ENCODE measurements at regions not wholly inside any gene's neighbourhood (a gene's known extent, or its start where the extent isn't known, plus 50 kb on each side); places are given as distances from the start of the nearest gene placed in this dataset.

- TF ChIP-seq POLR2AphosphoS5 (IDR thresholded peaks at IDR 0.05; ENCODE audit: low read depth) (no peak), REST (IDR thresholded peaks at IDR 0.05; ENCODE audit: unreplicated experiment) (no peak), JUNB (IDR thresholded peaks at IDR 0.05; ENCODE audit: unreplicated experiment) (no peak), CTCF (conservative IDR thresholded peaks at IDR 0.05; ENCODE audit: low read depth in 2 of 2) (no peak), CREB1 (CRISPR knock-in tag; IDR thresholded peaks at IDR 0.05; ENCODE audit: low read depth) (no peak), ZNF114 (CRISPR knock-in tag; IDR thresholded peaks at IDR 0.05) (no peak), EZH2phosphoT487 (IDR thresholded peaks at IDR 0.05; ENCODE audit: unreplicated experiment) (no peak), EZH2 (IDR thresholded peaks at IDR 0.05; ENCODE audit: low read depth, unreplicated experiment) (no peak), NANOG (IDR thresholded peaks at IDR 0.05; ENCODE audit: borderline replicate concordance) (no peak), STAT1 (IDR thresholded peaks at IDR 0.05; ENCODE audit: unreplicated experiment) (no peak), ETS1 (IDR thresholded peaks at IDR 0.05) (no peak)
These were observed 97.8 kb upstream of the PDE10A start for GRCh38 chr6:165760803-165761185.

Measured in GM23338 (cell line).